WI38 (cell line): ENCODE measurements at regions not wholly inside any gene's neighbourhood (a gene's known extent, or its start where the extent isn't known, plus 50 kb on each side); places are given as distances from the start of the nearest gene placed in this dataset.

Experiments used
- H3K4me3 ChIP-seq: 2 replicates; pipeline ENCODE4 v1.5.1; 2011; ENCODE audit warnings: low read depth, mild to moderate bottlenecking, control low read depth, low read length
- TF ChIP-seq, protein P1 (sequence below): IDR thresholded peaks from 2 replicates; pipeline ENCODE4 v1.5.1; 2012; ENCODE audit warnings: low read depth, mild to moderate bottlenecking, control low read depth, low read length

DNA sequence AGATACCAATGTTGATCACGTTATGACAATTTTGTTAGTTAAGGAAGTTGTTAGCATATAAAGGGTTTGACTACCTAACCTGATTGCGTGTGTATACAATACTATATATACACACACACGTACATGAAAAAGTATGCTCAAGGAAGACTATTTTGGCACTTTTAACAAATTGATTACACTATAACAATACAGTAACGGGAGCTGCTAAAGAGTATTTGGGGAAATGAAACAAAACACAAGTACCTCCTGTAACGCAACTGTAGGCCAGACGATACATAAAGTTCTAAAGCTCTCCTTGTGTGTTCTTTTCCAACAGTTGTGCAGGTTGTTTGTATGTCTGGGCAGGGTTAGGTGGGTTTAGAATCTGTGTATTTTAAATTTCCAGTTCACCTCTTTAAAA is 98.7 kb downstream of the PLEKHG1 start:
- TF ChIP-seq, protein P1, sequence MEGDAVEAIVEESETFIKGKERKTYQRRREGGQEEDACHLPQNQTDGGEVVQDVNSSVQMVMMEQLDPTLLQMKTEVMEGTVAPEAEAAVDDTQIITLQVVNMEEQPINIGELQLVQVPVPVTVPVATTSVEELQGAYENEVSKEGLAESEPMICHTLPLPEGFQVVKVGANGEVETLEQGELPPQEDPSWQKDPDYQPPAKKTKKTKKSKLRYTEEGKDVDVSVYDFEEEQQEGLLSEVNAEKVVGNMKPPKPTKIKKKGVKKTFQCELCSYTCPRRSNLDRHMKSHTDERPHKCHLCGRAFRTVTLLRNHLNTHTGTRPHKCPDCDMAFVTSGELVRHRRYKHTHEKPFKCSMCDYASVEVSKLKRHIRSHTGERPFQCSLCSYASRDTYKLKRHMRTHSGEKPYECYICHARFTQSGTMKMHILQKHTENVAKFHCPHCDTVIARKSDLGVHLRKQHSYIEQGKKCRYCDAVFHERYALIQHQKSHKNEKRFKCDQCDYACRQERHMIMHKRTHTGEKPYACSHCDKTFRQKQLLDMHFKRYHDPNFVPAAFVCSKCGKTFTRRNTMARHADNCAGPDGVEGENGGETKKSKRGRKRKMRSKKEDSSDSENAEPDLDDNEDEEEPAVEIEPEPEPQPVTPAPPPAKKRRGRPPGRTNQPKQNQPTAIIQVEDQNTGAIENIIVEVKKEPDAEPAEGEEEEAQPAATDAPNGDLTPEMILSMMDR: no peak
- H3K4me3 ChIP-seq: no peak overlapping the region

DNA sequence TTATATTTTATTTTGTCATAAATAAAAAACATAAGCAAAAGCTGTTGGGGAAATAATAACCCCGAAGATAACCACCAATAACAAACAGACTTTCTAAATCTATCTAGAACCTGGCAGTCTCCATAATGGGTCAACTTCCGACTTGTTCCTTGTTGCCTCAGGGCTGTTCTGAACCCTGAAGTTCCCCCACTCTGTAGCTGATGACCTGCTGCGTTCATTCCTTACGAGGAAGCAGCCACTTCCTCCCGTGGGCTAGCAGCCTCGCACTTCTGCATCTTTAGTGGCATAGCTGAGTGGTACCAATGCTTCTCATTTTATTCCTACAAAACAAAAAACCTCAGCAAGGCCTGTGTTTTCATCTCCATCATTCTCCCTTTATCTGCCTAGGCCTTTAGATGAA is 103.0 kb downstream of the PLEKHG1 start:
- TF ChIP-seq, protein P1: no peak
- no peak overlapping the region for H3K4me3 ChIP-seq

- TF ChIP-seq, protein P1: no peak
- H3K4me3 ChIP-seq: no peak overlapping the region
Observed at GRCh38 chr6:150704447-150705192, 104.9 kb downstream of the PLEKHG1 start.

DNA sequence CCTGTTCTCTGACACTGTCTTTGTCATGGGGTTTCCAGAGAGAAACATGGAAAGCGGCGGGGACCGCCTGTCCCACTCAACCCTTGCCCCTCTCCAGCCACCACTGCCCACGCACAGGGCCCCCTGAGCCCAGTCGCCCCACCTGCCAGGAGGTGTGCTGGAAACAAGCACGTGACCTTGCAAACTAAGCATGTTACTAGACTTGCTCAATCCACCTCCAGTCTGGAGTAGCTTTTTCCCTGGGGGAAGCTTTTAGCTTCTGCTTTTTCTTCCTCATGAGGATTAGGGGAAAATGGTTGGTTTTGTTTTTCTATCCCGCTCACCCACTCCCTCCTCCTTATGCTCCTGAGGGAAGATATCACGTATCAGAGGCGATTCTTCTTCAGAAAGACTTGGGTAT is 105.7 kb downstream of the PLEKHG1 start:
- TF ChIP-seq, protein P1: no peak
- no peak overlapping the region for H3K4me3 ChIP-seq

DNA sequence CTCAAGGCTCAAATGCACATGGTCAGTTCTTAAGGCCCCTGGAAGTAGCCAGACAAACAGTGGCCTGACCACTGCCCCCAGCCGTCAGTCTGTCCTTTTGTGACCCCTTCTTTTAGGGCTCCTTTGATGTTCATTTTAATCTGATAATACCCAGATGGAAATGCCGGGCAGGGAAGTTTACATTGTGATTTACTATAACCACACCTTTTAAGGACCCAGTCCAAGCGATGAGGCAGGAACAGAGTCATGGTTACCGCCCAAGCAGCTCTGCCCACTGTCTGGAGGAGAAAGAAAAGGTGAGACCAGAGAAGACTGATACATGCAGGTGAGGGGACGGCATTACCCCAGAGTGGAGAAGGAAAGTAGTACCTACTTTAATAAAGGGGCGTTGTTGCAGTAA is 110.6 kb downstream of the PLEKHG1 start:
- TF ChIP-seq, protein P1: no peak
- no peak overlapping the region for H3K4me3 ChIP-seq

DNA sequence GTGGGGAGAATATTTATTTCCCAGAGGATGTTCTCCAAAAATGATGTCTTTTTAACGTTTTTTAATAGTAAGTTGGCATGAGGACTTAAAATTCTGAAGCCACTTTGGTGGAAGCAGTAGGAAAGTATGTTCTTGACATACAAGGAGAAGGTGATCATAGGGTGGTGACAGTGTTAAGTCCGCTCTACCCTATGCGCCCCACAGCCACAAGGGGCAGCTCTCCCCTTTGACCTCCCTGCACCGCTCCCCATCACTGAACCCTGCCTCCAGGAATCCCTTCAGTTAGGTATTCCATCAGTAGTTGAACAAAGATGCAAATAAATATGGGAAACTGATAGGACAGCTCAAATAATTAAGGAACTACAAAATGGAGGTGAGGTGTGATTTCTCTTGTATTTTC is 111.4 kb downstream of the PLEKHG1 start:
- TF ChIP-seq, protein P1: no peak
- H3K4me3 ChIP-seq: no peak overlapping the region

DNA sequence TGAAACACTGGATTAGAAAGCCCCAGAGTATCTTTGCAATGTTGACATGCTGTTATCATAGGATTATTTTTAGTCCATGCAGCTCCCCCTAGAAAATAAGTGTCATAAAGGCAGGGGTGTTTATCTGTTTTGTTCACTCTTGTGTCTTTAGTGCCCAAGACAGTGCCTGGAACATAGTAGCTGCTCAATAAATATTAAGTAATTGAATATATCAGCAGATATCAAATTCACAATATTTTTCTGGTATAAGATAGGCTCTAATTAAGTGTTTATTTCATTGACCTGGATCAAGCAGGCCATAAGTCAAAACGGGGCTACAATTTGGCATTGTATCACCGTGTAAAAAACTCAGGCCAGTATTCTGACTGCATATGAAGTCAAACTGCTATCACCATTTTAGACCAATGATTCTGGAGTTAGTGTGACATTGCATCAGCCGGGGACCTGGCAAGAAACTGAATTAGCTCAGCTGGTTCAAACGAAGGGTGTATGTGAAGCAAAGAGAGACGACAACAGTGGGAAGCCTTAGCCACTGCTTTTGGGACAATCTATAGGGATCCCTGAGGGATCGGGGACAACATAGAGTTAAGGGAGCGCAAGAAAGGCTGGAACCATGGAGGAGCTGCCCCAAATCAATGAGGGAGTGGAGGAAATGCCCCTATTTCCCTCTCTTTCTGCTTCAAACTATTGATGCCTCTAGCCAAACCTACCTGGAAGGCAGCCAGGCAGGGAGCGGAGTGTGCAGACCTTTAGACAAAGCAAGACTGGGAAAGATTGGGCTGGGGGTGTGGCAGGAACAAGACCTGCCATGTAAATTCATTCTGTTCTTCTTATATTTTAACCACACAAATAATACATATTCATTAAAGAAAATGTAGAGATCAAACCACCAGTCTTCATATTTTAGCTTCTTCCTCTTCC is 112.2 kb downstream of the PLEKHG1 start:
- no peak overlapping the region for H3K4me3 ChIP-seq
- TF ChIP-seq, protein P1: no peak
